Ammon's horn (tissue), 1 donor: ENCODE measurements at regions not wholly inside any gene's neighbourhood (a gene's known extent, or its start where the extent isn't known, plus 50 kb on each side); places are given as distances from the start of the nearest gene placed in this dataset.

Experiments
- DNase-seq: peaks from one replicate; pipeline ENCODE4 v3.0.0-alpha.2; 2016; ENCODE audit warnings: low spot score

- DNase-seq: no peak
Observed at GRCh38 chr16:49024016-49024415, 257.6 kb downstream of the CBLN1 start.

- DNase-seq: no peak
Observed at GRCh38 chr16:49023050-49023449, 258.6 kb downstream of the CBLN1 start.

GRCh38 chr16:49022351-49022963, 259.2 kb downstream of the CBLN1 start:
- DNase-seq: no peak

- DNase-seq: peak; percentile 41
Observed at GRCh38 chr16:49021136-49021535, 260.5 kb downstream of the CBLN1 start.

- DNase-seq: no peak
Observed at GRCh38 chr16:49020436-49020835, 261.2 kb downstream of the CBLN1 start.

GRCh38 chr16:49019831-49020230, 261.8 kb downstream of the CBLN1 start:
- DNase-seq: no peak

- no peak for DNase-seq
Observed at GRCh38 chr16:49019081-49019633, 262.5 kb downstream of the CBLN1 start.

GRCh38 chr16:49018259-49018931, 263.2 kb downstream of the CBLN1 start:
- no peak for DNase-seq

- no peak for DNase-seq
Observed at GRCh38 chr16:49017501-49017900, 264.1 kb downstream of the CBLN1 start.

GRCh38 chr16:49016461-49016860, 265.2 kb downstream of the CBLN1 start:
- DNase-seq: no peak

- no peak for DNase-seq
Observed at GRCh38 chr16:49015225-49015592, 266.4 kb downstream of the CBLN1 start.

- no peak for DNase-seq
Observed at GRCh38 chr16:49014277-49015224, 267.1 kb downstream of the CBLN1 start.

GRCh38 chr16:49013727-49014080, 267.9 kb downstream of the CBLN1 start:
- DNase-seq: no peak

GRCh38 chr16:49012961-49013726, 268.5 kb downstream of the CBLN1 start:
- DNase-seq: peak; percentile 51

- no peak for DNase-seq
Observed at GRCh38 chr16:49011901-49012300, 269.7 kb downstream of the CBLN1 start.

GRCh38 chr16:49010879-49011278, 270.8 kb downstream of the CBLN1 start:
- DNase-seq: no peak

GRCh38 chr16:49010396-49010795, 271.2 kb downstream of the CBLN1 start:
- no peak for DNase-seq

- DNase-seq: no peak
Observed at GRCh38 chr16:49009204-49009603, 272.4 kb downstream of the CBLN1 start.

- DNase-seq: no peak
Observed at GRCh38 chr16:49003992-49004391, 277.6 kb downstream of the CBLN1 start.

- DNase-seq: no peak
Observed at GRCh38 chr16:49003022-49003421, 278.6 kb downstream of the CBLN1 start.

- no peak for DNase-seq
Observed at GRCh38 chr16:49000594-49000993, 281.0 kb downstream of the CBLN1 start.

- no peak for DNase-seq
Observed at GRCh38 chr16:48999508-48999907, 282.1 kb downstream of the CBLN1 start.
